H9 (cell line): ENCODE measurements at regions not wholly inside any gene's neighbourhood (a gene's known extent, or its start where the extent isn't known, plus 50 kb on each side); places are given as distances from the start of the nearest gene placed in this dataset.
"Not testable (repeated sequence)": the region's sequence is repeated elsewhere in the genome, so short reads cannot be mapped to it uniquely, and the experiment has no call there.

Experiments
- DNase-seq: peaks from one replicate; pipeline ENCODE4 v3.0.0-alpha.2; 2017
- H2AFZ ChIP-seq: one replicate; pipeline ENCODE4 v1.6.1; 2013; ENCODE audit warnings: mild to moderate bottlenecking, low read length, control low read depth, moderate library complexity
- H2AK5ac ChIP-seq: 2 replicates; pipeline ENCODE4 v1.6.1; 2013; ENCODE audit warnings: low read length, control low read depth, mixed read lengths; ENCODE audit not compliant: insufficient read length
- H2BK120ac ChIP-seq: one replicate; pipeline ENCODE4 v1.6.1; 2013; ENCODE audit warnings: low read depth, mild to moderate bottlenecking, low read length, control low read depth, inconsistent platforms; ENCODE audit not compliant: poor library complexity, severe bottlenecking
- H2BK12ac ChIP-seq: 2 replicates; pipeline ENCODE4 v1.6.1; 2013; ENCODE audit warnings: low read length, control low read depth, mixed read lengths, low read depth; ENCODE audit not compliant: insufficient read length
- H2BK15ac ChIP-seq: 2 replicates; pipeline ENCODE4 v1.6.1; 2013; ENCODE audit warnings: low read depth, low read length, control low read depth
- H2BK20ac ChIP-seq: one replicate; pipeline ENCODE4 v1.6.1; 2013; ENCODE audit warnings: low read depth, mild to moderate bottlenecking, low read length, control low read depth, inconsistent platforms; ENCODE audit not compliant: poor library complexity, severe bottlenecking
- H2BK5ac ChIP-seq: 2 replicates; pipeline ENCODE4 v1.6.1; 2013; ENCODE audit warnings: low read length, control low read depth, mixed read lengths; ENCODE audit not compliant: insufficient read length
- H3K14ac ChIP-seq: 2 replicates; pipeline ENCODE4 v1.6.1; 2013; ENCODE audit warnings: low read length, control low read depth; ENCODE audit not compliant: insufficient read depth
- H3K18ac ChIP-seq: 2 replicates; pipeline ENCODE4 v1.6.1; 2013; ENCODE audit warnings: low read depth, mild to moderate bottlenecking, mixed read lengths, low read length, control low read depth; ENCODE audit not compliant: insufficient read length
- H3K23ac ChIP-seq: 2 replicates; pipeline ENCODE4 v1.6.1; 2013; ENCODE audit warnings: low read length, control low read depth, mixed read lengths, low read depth; ENCODE audit not compliant: insufficient read length
- H3K23me2 ChIP-seq: 2 replicates; pipeline ENCODE4 v1.6.1; 2013; ENCODE audit warnings: low read depth, mild to moderate bottlenecking, mixed read lengths, low read length, control low read depth; ENCODE audit not compliant: insufficient read length, poor library complexity, severe bottlenecking
- H3K27ac ChIP-seq: 2 replicates; pipeline ENCODE4 v1.5.1; 2013; ENCODE audit warnings: low read length, control low read depth, mixed read lengths, low read depth; ENCODE audit not compliant: insufficient read length
- H3K27me3 ChIP-seq: 2 replicates; pipeline ENCODE4 v1.6.1; 2013; ENCODE audit warnings: low read length, control low read depth, inconsistent platforms; ENCODE audit not compliant: insufficient read depth
- H3K4ac ChIP-seq: 2 replicates; pipeline ENCODE4 v1.6.1; 2013; ENCODE audit warnings: low read depth, mild to moderate bottlenecking, control low read depth, inconsistent platforms, low read length, moderate library complexity
- H3K4me1 ChIP-seq: 2 replicates; pipeline ENCODE4 v1.6.1; 2013; ENCODE audit warnings: low read length, control low read depth, inconsistent platforms; ENCODE audit not compliant: insufficient read depth
- H3K4me2 ChIP-seq: 2 replicates; pipeline ENCODE4 v1.6.1; 2013; ENCODE audit warnings: low read length, control low read depth, mixed read lengths; ENCODE audit not compliant: insufficient read length, insufficient read depth
- H3K56ac ChIP-seq: 2 replicates; pipeline ENCODE4 v1.6.1; 2013; ENCODE audit warnings: low read depth, mild to moderate bottlenecking, mixed read lengths, low read length, control low read depth; ENCODE audit not compliant: insufficient read length
- H3K79me1 ChIP-seq: 2 replicates; pipeline ENCODE4 v1.6.1; 2013; ENCODE audit warnings: low read depth, mild to moderate bottlenecking, moderate library complexity, low read length, control low read depth, inconsistent platforms; ENCODE audit not compliant: insufficient read depth, poor library complexity, severe bottlenecking
- H3K79me2 ChIP-seq: 2 replicates; pipeline ENCODE4 v1.6.1; 2013; ENCODE audit warnings: low read length, control low read depth, inconsistent platforms; ENCODE audit not compliant: insufficient read depth
- H3K9ac ChIP-seq: 2 replicates; pipeline ENCODE4 v1.6.1; 2013; ENCODE audit warnings: low read length, control low read depth, mixed read lengths; ENCODE audit not compliant: insufficient read length; ENCODE audit errors: extremely low read depth
- H3K9me3 ChIP-seq: one replicate; pipeline ENCODE4 v1.6.1; 2013; ENCODE audit warnings: low read depth, low read length, inconsistent platforms; ENCODE audit not compliant: control insufficient read depth
- H3T11ph ChIP-seq: one replicate; pipeline ENCODE4 v1.6.1; 2013; ENCODE audit warnings: mild to moderate bottlenecking, low read length, control low read depth, inconsistent platforms
- H4K20me1 ChIP-seq: one replicate; pipeline ENCODE4 v1.6.1; 2013; ENCODE audit not compliant: control insufficient read depth, insufficient read length, insufficient read depth
- H4K5ac ChIP-seq: 2 replicates; pipeline ENCODE4 v1.6.1; 2013; ENCODE audit warnings: low read depth, mild to moderate bottlenecking, mixed read lengths, low read length, control low read depth; ENCODE audit not compliant: insufficient read length
- H4K8ac ChIP-seq: replicated peaks from 2 replicates; pipeline ENCODE4 v1.6.1; 2013; ENCODE audit warnings: low read length, control low read depth, mixed read lengths, low read depth; ENCODE audit not compliant: insufficient read length
- H4K91ac ChIP-seq: 2 replicates; pipeline ENCODE4 v1.6.1; 2013; ENCODE audit warnings: low read depth, mild to moderate bottlenecking, moderate library complexity, mixed read lengths, low read length, control low read depth; ENCODE audit not compliant: insufficient read length
- H3K27ac Mint-ChIP-seq, 3 experiments: 2 replicates in 2 of 3; 3 replicates in 1 of 3; pipeline ENCODE4 v1.8.0; 2020 to 2021; ENCODE audit warnings: mixed read lengths in 3 of 3, mild to moderate bottlenecking in 1 of 3, moderate library complexity in 1 of 3
- H3K27me3 Mint-ChIP-seq: 2 replicates; pipeline ENCODE4 v1.8.0; 2021; ENCODE audit warnings: low read depth, mild to moderate bottlenecking, moderate library complexity, mixed read lengths
- H3K36me3 Mint-ChIP-seq, 3 experiments: 2 replicates in 2 of 3; 3 replicates in 1 of 3; pipeline ENCODE4 v1.8.0; 2020 to 2021; ENCODE audit warnings: low read depth in 3 of 3, mixed read lengths in 3 of 3; ENCODE audit not compliant: insufficient read depth in 1 of 3
- H3K4me1 Mint-ChIP-seq, 2 experiments: 2 replicates each; pipeline ENCODE4 v1.8.0; 2020; ENCODE audit warnings: mixed read lengths in 2 of 2
- H3K4me3 Mint-ChIP-seq, 2 experiments: 2 replicates in 1 of 2; 3 replicates in 1 of 2; pipeline ENCODE4 v1.8.0; 2020 to 2021; ENCODE audit warnings: mild to moderate bottlenecking in 2 of 2, mixed read lengths in 2 of 2, moderate library complexity in 1 of 2
- H3K9me3 Mint-ChIP-seq, 2 experiments: 2 replicates in 1 of 2; 3 replicates in 1 of 2; pipeline ENCODE4 v1.8.0; 2020; ENCODE audit warnings: mild to moderate bottlenecking in 2 of 2, mixed read lengths in 2 of 2, moderate library complexity in 1 of 2
- CTCF ChIP-seq: fragments of 200-600 bp; sonication (generic); conservative IDR thresholded peaks from 3 replicates; pipeline ENCODE4 v1.8.0; 2021; ENCODE audit warnings: antibody characterized with exemption, mild to moderate bottlenecking
- WGBS: extraction: QIAGEN DNeasy Blood & Tissue Kit; methylation state at CpG from one replicate; pipeline ENCODE4 v1.1.7; 2013; ENCODE audit warnings: missing lambda C conversion rate, low lambda C conversion rate, mixed read lengths; ENCODE audit not compliant: insufficient read length; ENCODE audit errors: extremely low coverage; 5-methylcytosine and 5-hydroxymethylcytosine counted together

GRCh38 chrX:109785053-109785452, 52.0 kb upstream of the ACSL4 start:
- Mint-ChIP-seq H3K36me3 (no peaks in the 10 kb centered on the region), H3K9me3 (no peaks in the 10 kb centered on the region), H3K4me3 (no peak overlapping the region), H3K27me3 (no peaks in the 10 kb centered on the region), H3K4me1 (peaks cover 3 to 8% of the 10 kb centered on the region in 2 experiments), H3K27ac (no peak overlapping the region)
- H4K8ac ChIP-seq = no peak overlapping the region
- no peaks in the 10 kb centered on the region for H3K79me2 ChIP-seq
- H3K9ac ChIP-seq = no peak overlapping the region
- no peak for TF ChIP-seq CTCF
- H3K27ac ChIP-seq = no peak overlapping the region
- no peak overlapping the region for H3T11ph ChIP-seq
- H2BK12ac ChIP-seq = no peak overlapping the region
- no peaks in the 10 kb centered on the region for H3K79me1 ChIP-seq
- no peaks in the 10 kb centered on the region for H4K20me1 ChIP-seq
- WGBS = no CpG with 5 or more reads among the region's 4 CpGs
- H4K5ac ChIP-seq = no peak overlapping the region
- H3K4me1 ChIP-seq = no peaks in the 10 kb centered on the region
- H3K4ac ChIP-seq = no peak overlapping the region
- H3K18ac ChIP-seq = no peak overlapping the region
- no peaks in the 10 kb centered on the region for H3K27me3 ChIP-seq
- no peak overlapping the region for H2AK5ac ChIP-seq
- H3K9me3 ChIP-seq = no peaks in the 10 kb centered on the region
- DNase-seq = no peak
- no peak overlapping the region for H3K14ac ChIP-seq
- no peak overlapping the region for H2BK5ac ChIP-seq
- H2BK20ac ChIP-seq = no peak overlapping the region
- no peak overlapping the region for H3K56ac ChIP-seq
- no peak overlapping the region for H3K23ac ChIP-seq
- no peak overlapping the region for H3K4me2 ChIP-seq
- H2BK15ac ChIP-seq = no peak overlapping the region
- no peaks in the 10 kb centered on the region for H3K23me2 ChIP-seq
- no peak overlapping the region for H2BK120ac ChIP-seq
- no peak overlapping the region for H4K91ac ChIP-seq
- no peak overlapping the region for H2AFZ ChIP-seq

- H4K91ac ChIP-seq, H3K27me3 Mint-ChIP-seq, H3K9me3 ChIP-seq, H3K27ac Mint-ChIP-seq, H3K4ac ChIP-seq, H3K27me3 ChIP-seq, H3K4me1 Mint-ChIP-seq, H3K18ac ChIP-seq, H3K4me3 Mint-ChIP-seq, H2BK15ac ChIP-seq, H3K4me2 ChIP-seq, H2BK20ac ChIP-seq, H3K9me3 Mint-ChIP-seq, H2AFZ ChIP-seq, H3K23ac ChIP-seq, H3T11ph ChIP-seq, H3K56ac ChIP-seq, H3K9ac ChIP-seq, H2BK12ac ChIP-seq, H4K20me1 ChIP-seq, H4K8ac ChIP-seq, H2BK120ac ChIP-seq, H3K36me3 Mint-ChIP-seq, H2AK5ac ChIP-seq, H2BK5ac ChIP-seq, H3K79me1 ChIP-seq, H4K5ac ChIP-seq, H3K79me2 ChIP-seq, H3K14ac ChIP-seq, H3K23me2 ChIP-seq, DNase-seq, H3K27ac ChIP-seq, H3K4me1 ChIP-seq: not testable (repeated sequence)
- WGBS = no CpG with 5 or more reads among the region's 7 CpGs
Measured at GRCh38 chrX:109790511-109790910, 57.5 kb upstream of the ACSL4 start.
